ENCODE measurements at regions not wholly inside any gene's neighbourhood (a gene's known extent, or its start where the extent isn't known, plus 50 kb on each side); places are given as distances from the start of the nearest gene placed in this dataset.

DNA sequence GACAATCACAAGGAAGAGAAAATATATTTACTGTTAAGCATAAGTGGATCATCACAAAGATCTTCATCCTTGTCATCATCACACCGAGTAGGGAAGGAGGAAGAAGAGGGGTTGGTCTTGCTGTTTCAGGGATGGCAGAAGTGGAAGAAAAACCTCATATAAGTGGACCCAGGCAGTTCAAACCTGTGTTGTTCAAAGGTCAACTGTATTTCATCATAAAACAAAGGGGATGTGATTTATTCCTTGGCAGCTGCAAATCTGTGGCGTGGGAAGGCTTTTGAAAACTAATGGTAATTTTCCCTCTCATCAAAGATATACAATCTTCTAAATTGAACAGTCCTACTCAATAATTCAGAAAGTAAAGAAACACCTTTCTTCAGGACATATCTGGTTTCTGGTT lies 129.9 kb upstream of the ABI3BP start:
- no peak overlapping the region for H3K4me2 ChIP-seq (ENCODE audit: low read length)
- H4K20me1 ChIP-seq (ENCODE audit: insufficient read depth, low read length), result no peaks in the 10 kb centered on the region
- H3K4me3 ChIP-seq (ENCODE audit: low read depth, low read length, poor library complexity, severe bottlenecking), result no peak overlapping the region
- H2AFZ ChIP-seq (ENCODE audit: low read length), result no peak overlapping the region
- H3K9me3 ChIP-seq (ENCODE audit: low read length), result no peaks in the 10 kb centered on the region
- no peak overlapping the region for H3K9ac ChIP-seq (ENCODE audit: low read length)
- H3K4me1 ChIP-seq (ENCODE audit: insufficient read depth, low read length, severe bottlenecking), result no peaks in the 10 kb centered on the region
- no peaks in the 10 kb centered on the region for H3F3A ChIP-seq (ENCODE audit: insufficient read depth, low read length)
- H3K27me3 ChIP-seq (ENCODE audit: insufficient read depth, low read length), result no peaks in the 10 kb centered on the region
- no peak overlapping the region for H3K27ac ChIP-seq (ENCODE audit: low read depth, low read length, poor library complexity, severe bottlenecking)
- H3K79me2 ChIP-seq (ENCODE audit: insufficient read depth, low read length), result no peaks in the 10 kb centered on the region
- TF ChIP-seq, protein P1, sequence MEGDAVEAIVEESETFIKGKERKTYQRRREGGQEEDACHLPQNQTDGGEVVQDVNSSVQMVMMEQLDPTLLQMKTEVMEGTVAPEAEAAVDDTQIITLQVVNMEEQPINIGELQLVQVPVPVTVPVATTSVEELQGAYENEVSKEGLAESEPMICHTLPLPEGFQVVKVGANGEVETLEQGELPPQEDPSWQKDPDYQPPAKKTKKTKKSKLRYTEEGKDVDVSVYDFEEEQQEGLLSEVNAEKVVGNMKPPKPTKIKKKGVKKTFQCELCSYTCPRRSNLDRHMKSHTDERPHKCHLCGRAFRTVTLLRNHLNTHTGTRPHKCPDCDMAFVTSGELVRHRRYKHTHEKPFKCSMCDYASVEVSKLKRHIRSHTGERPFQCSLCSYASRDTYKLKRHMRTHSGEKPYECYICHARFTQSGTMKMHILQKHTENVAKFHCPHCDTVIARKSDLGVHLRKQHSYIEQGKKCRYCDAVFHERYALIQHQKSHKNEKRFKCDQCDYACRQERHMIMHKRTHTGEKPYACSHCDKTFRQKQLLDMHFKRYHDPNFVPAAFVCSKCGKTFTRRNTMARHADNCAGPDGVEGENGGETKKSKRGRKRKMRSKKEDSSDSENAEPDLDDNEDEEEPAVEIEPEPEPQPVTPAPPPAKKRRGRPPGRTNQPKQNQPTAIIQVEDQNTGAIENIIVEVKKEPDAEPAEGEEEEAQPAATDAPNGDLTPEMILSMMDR (IDR thresholded peaks at IDR 0.05; ENCODE audit: low read length), result no peak
- TF ChIP-seq EZH2 (IDR thresholded peaks at IDR 0.05; ENCODE audit: borderline replicate concordance, low read length), result no peak
- H3K9me2 ChIP-seq (ENCODE audit: low read depth, low read length), result no peaks in the 10 kb centered on the region
- no peaks in the 10 kb centered on the region for H3K36me3 ChIP-seq (ENCODE audit: insufficient read depth, low read length)

DNA sequence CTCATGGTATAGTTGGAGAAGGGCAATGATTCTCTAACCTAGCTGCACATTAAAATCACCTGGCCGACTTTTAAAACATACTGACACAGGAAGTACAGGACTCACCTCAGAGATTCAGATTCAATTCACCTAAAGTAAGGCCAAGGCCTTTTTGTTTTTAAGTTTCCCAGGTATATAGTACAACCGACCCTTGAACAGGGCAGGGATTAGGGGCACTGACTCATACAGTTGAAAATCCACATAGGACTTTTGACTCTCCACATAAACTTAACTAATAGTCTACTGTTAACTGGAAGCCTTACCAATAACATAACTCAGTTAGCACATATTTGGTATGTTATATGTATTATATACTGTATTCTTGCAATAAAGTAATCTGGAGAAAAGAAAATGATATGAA lies 129.5 kb upstream of the ABI3BP start:
- no peak overlapping the region for H3K4me3 ChIP-seq (ENCODE audit: low read depth, low read length, poor library complexity, severe bottlenecking)
- H3K36me3 ChIP-seq (ENCODE audit: insufficient read depth, low read length), result no peaks in the 10 kb centered on the region
- no peak overlapping the region for H3K27ac ChIP-seq (ENCODE audit: low read depth, low read length, poor library complexity, severe bottlenecking)
- no peaks in the 10 kb centered on the region for H3K27me3 ChIP-seq (ENCODE audit: insufficient read depth, low read length)
- H3K79me2 ChIP-seq (ENCODE audit: insufficient read depth, low read length), result no peaks in the 10 kb centered on the region
- no peak overlapping the region for H3K4me2 ChIP-seq (ENCODE audit: low read length)
- TF ChIP-seq, protein P1 (IDR thresholded peaks at IDR 0.05; ENCODE audit: low read length), result no peak
- TF ChIP-seq EZH2 (IDR thresholded peaks at IDR 0.05; ENCODE audit: borderline replicate concordance, low read length), result no peak
- H2AFZ ChIP-seq (ENCODE audit: low read length), result no peak overlapping the region
- H3K9ac ChIP-seq (ENCODE audit: low read length), result no peak overlapping the region
- no peaks in the 10 kb centered on the region for H3K9me2 ChIP-seq (ENCODE audit: low read depth, low read length)
- H4K20me1 ChIP-seq (ENCODE audit: insufficient read depth, low read length), result no peaks in the 10 kb centered on the region
- no peaks in the 10 kb centered on the region for H3K4me1 ChIP-seq (ENCODE audit: insufficient read depth, low read length, severe bottlenecking)
- H3F3A ChIP-seq (ENCODE audit: insufficient read depth, low read length), result no peaks in the 10 kb centered on the region
- no peaks in the 10 kb centered on the region for H3K9me3 ChIP-seq (ENCODE audit: low read length)

DNA sequence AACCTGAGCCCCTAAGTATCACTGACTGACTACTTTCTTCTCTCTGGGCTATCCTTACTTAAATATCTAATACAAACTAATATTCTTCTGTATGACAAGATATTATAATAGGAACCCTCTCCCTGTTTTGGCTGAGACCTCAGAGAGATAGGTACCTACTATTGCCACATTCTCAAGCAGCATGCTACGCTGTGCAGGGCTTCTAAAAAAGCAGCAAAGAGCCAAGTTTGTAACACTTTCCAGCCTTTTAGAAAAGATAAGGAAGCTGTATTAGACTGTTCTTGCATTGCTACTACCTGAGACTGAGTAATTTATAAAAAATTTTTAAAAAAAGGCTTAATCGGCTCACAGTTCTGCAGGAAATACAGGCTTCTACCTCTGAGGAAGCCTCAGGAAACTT lies 126.8 kb upstream of the ABI3BP start:
- Histone ChIP-seq H3K4me1 (ENCODE audit: insufficient read depth, low read length, severe bottlenecking) (no peaks in the 10 kb centered on the region), H3K9me3 (ENCODE audit: low read length) (no peaks in the 10 kb centered on the region), H3K9ac (ENCODE audit: low read length) (no peak overlapping the region), H3K4me2 (ENCODE audit: low read length) (no peak overlapping the region), H3K9me2 (ENCODE audit: low read depth, low read length) (no peaks in the 10 kb centered on the region), H3K4me3 (ENCODE audit: low read depth, low read length, poor library complexity, severe bottlenecking) (no peak overlapping the region), H3K27me3 (ENCODE audit: insufficient read depth, low read length) (no peaks in the 10 kb centered on the region), H3K79me2 (ENCODE audit: insufficient read depth, low read length) (no peaks in the 10 kb centered on the region), H2AFZ (ENCODE audit: low read length) (no peak overlapping the region), H3K36me3 (ENCODE audit: insufficient read depth, low read length) (no peaks in the 10 kb centered on the region), H4K20me1 (ENCODE audit: insufficient read depth, low read length) (no peaks in the 10 kb centered on the region), H3F3A (ENCODE audit: insufficient read depth, low read length) (no peaks in the 10 kb centered on the region), H3K27ac (ENCODE audit: low read depth, low read length, poor library complexity, severe bottlenecking) (no peak overlapping the region)
- TF ChIP-seq, protein P1 (IDR thresholded peaks at IDR 0.05; ENCODE audit: low read length), result no peak
- TF ChIP-seq EZH2 (IDR thresholded peaks at IDR 0.05; ENCODE audit: borderline replicate concordance, low read length), result no peak

Data from OCI-LY1 (cell line).